Kidney tubule cell (primary cell): ENCODE measurements at regions not wholly inside any gene's neighbourhood (a gene's known extent, or its start where the extent isn't known, plus 50 kb on each side); places are given as distances from the start of the nearest gene placed in this dataset.
"Not testable (repeated sequence)": the region's sequence is repeated elsewhere in the genome, so short reads cannot be mapped to it uniquely, and the experiment has no call there.

ENCODE experiments used
- DNase-seq: peaks from one replicate; pipeline ENCODE4 v3.0.0-alpha.2; 2018; ENCODE audit warnings: low spot score

GRCh38 chr2:91497129-91498064 lies 2805.9 kb downstream of the RPIA start:
- DNase-seq = peak; percentile 1

- DNase-seq = not testable (repeated sequence)
These were observed 2806.6 kb downstream of the RPIA start for GRCh38 chr2:91498065-91498449.

- DNase-seq = peak; percentile 1
These were observed 2807.2 kb downstream of the RPIA start for GRCh38 chr2:91498513-91499250.

- DNase-seq = not testable (repeated sequence)
These were observed 2808.1 kb downstream of the RPIA start for GRCh38 chr2:91499431-91500050.

- not testable (repeated sequence) for DNase-seq
These were observed 2808.9 kb downstream of the RPIA start for GRCh38 chr2:91500246-91500977.

GRCh38 chr2:91500978-91501310 lies 2809.5 kb downstream of the RPIA start:
- DNase-seq = not testable (repeated sequence)

- not testable (repeated sequence) for DNase-seq
These were observed 2810.1 kb downstream of the RPIA start for GRCh38 chr2:91501481-91502080.

- not testable (repeated sequence) for DNase-seq
These were observed 2812.1 kb downstream of the RPIA start for GRCh38 chr2:91503572-91503958.

- DNase-seq = not testable (repeated sequence)
These were observed 2812.7 kb downstream of the RPIA start for GRCh38 chr2:91503959-91504741.

- not testable (repeated sequence) for DNase-seq
These were observed 2817.3 kb downstream of the RPIA start for GRCh38 chr2:91508816-91509215.

- not testable (repeated sequence) for DNase-seq
These were observed 2817.8 kb downstream of the RPIA start for GRCh38 chr2:91509276-91509675.

GRCh38 chr2:91511166-91511565 lies 2819.7 kb downstream of the RPIA start:
- DNase-seq = not testable (repeated sequence)

- not testable (repeated sequence) for DNase-seq
These were observed 2824.5 kb downstream of the RPIA start for GRCh38 chr2:91515966-91516365.

- DNase-seq = not testable (repeated sequence)
These were observed 2825.2 kb downstream of the RPIA start for GRCh38 chr2:91516669-91517068.

- not testable (repeated sequence) for DNase-seq
These were observed 2826.4 kb downstream of the RPIA start for GRCh38 chr2:91517846-91518245.

- DNase-seq = not testable (repeated sequence)
These were observed 2827.0 kb downstream of the RPIA start for GRCh38 chr2:91518361-91518981.

GRCh38 chr2:91519359-91519758 lies 2827.9 kb downstream of the RPIA start:
- not testable (repeated sequence) for DNase-seq

GRCh38 chr2:91519914-91520313 lies 2828.4 kb downstream of the RPIA start:
- not testable (repeated sequence) for DNase-seq

- DNase-seq = not testable (repeated sequence)
These were observed 2829.1 kb downstream of the RPIA start for GRCh38 chr2:91520523-91520922.

GRCh38 chr2:91520972-91521535 lies 2829.6 kb downstream of the RPIA start:
- not testable (repeated sequence) for DNase-seq
